Limb (tissue), 2 donors: ENCODE measurements at regions not wholly inside any gene's neighbourhood (a gene's known extent, or its start where the extent isn't known, plus 50 kb on each side); places are given as distances from the start of the nearest gene placed in this dataset.

Experiments
- DNase-seq, 2 donors: peaks; one replicate each; pipeline ENCODE4 v3.0.0-alpha.2; 2016; ENCODE audit errors: extremely low spot score in 2 of 2

- no peak for DNase-seq
These were observed 50.3 kb upstream of the TCF12 start for GRCh38 chr15:56868170-56868569.

GRCh38 chr15:56866803-56867202 is 51.6 kb upstream of the TCF12 start:
- DNase-seq = no peak

- DNase-seq = no peak
These were observed 60.6 kb upstream of the TCF12 start for GRCh38 chr15:56857828-56858227.

GRCh38 chr15:56856934-56857333 is 61.5 kb upstream of the TCF12 start:
- no peak for DNase-seq

- no peak for DNase-seq
These were observed 73.6 kb upstream of the TCF12 start for GRCh38 chr15:56844892-56845291.

- DNase-seq = no peak
These were observed 74.0 kb upstream of the TCF12 start for GRCh38 chr15:56844471-56844870.

GRCh38 chr15:56839641-56840040 is 78.8 kb upstream of the TCF12 start:
- DNase-seq = no peak

GRCh38 chr15:56839099-56839498 is 79.3 kb upstream of the TCF12 start:
- no peak for DNase-seq

GRCh38 chr15:56838085-56838484 is 80.4 kb upstream of the TCF12 start:
- DNase-seq = no peak

GRCh38 chr15:56837273-56837672 is 81.2 kb upstream of the TCF12 start:
- no peak for DNase-seq

GRCh38 chr15:56835718-56836171 is 82.7 kb upstream of the TCF12 start:
- DNase-seq = peak in 1 of 2 donors; percentile 31

- peak in 1 of 2 donors; percentile 40 for DNase-seq
These were observed 86.3 kb upstream of the TCF12 start for GRCh38 chr15:56832125-56832524.

GRCh38 chr15:56831467-56832005 is 86.9 kb upstream of the TCF12 start:
- DNase-seq = no peak

- no peak for DNase-seq
These were observed 90.9 kb upstream of the ZNF280D start for GRCh38 chr15:56824175-56824574.

- DNase-seq = peak in 1 of 2 donors; percentile 69
These were observed 88.6 kb upstream of the ZNF280D start for GRCh38 chr15:56821721-56822425.

- DNase-seq = no peak
These were observed 87.0 kb upstream of the ZNF280D start for GRCh38 chr15:56820333-56820732.

GRCh38 chr15:56817321-56818080 is 84.2 kb upstream of the ZNF280D start:
- DNase-seq = peak; percentile 32 to 82

GRCh38 chr15:56816781-56817180 is 83.5 kb upstream of the ZNF280D start:
- DNase-seq = no peak

GRCh38 chr15:56815247-56815646 is 81.9 kb upstream of the ZNF280D start:
- no peak for DNase-seq

- no peak for DNase-seq
These were observed 81.1 kb upstream of the ZNF280D start for GRCh38 chr15:56814429-56814828.

- DNase-seq = no peak
These were observed 80.7 kb upstream of the ZNF280D start for GRCh38 chr15:56813995-56814394.

GRCh38 chr15:56812961-56813360 is 79.7 kb upstream of the ZNF280D start:
- no peak for DNase-seq

- DNase-seq = no peak
These were observed 78.9 kb upstream of the ZNF280D start for GRCh38 chr15:56812221-56812620.
